ENCODE measurements at regions not wholly inside any gene's neighbourhood (a gene's known extent, or its start where the extent isn't known, plus 50 kb on each side); places are given as distances from the start of the nearest gene placed in this dataset.

GRCh38 chr17:27950995-27951394, 57.8 kb upstream of the LYRM9 start:
- no peak for TF ChIP-seq CTCF (IDR thresholded peaks at IDR 0.05)
- no peak for TF ChIP-seq POLR2A (IDR thresholded peaks at IDR 0.05)
